Stimulated activated CD4-positive, alpha-beta T cell treated with anti-CD3 and anti-CD28 coated beads, Interleukin-12 subunit alpha, Interleukin-12 subunit beta, amount 100 ng/mL, for 24 hours (primary cell): ENCODE measurements at regions not wholly inside any gene's neighbourhood (a gene's known extent, or its start where the extent isn't known, plus 50 kb on each side); places are given as distances from the start of the nearest gene placed in this dataset.
"Not testable (repeated sequence)": the region's sequence is repeated elsewhere in the genome, so short reads cannot be mapped to it uniquely, and the experiment has no call there.

Experiments
- DNase-seq, 2 experiments: peaks; one replicate each; pipeline ENCODE4 v3.0.0-alpha.2; 2020; ENCODE audit warnings: low read depth in 2 of 2

DNA sequence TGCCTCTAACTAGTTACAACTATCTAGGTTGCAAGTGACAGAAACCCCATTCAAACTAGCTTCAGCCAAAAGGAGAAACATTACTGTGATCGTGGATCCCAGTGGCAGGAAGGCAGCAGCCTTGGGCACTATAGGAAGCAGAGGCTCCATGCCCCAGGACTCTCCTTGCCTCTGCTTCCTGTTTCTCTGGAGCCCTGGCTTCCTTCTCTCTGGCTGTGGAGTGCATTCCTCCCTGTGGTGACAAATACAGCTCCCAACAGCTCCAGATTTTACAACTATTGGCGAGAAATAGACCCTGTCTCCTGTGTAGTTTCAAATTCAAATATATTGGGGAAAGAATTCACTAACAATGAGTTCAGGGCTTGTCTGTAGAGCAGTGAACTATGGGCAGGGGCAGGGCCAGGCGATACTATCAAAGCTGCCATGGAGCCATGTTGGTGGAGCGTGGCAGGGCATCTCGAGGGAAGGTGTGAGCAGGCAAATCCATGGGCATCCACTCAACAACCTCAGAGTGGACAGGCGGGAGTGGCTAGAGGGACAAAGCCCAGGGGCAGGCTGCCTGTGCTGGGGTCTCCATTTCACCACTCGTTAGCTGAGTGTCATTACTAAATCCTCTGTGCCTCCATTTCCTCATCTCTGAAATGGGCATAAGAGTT, 189.5 kb downstream of the ERCC6L2 start:
- no peak for DNase-seq

DNA sequence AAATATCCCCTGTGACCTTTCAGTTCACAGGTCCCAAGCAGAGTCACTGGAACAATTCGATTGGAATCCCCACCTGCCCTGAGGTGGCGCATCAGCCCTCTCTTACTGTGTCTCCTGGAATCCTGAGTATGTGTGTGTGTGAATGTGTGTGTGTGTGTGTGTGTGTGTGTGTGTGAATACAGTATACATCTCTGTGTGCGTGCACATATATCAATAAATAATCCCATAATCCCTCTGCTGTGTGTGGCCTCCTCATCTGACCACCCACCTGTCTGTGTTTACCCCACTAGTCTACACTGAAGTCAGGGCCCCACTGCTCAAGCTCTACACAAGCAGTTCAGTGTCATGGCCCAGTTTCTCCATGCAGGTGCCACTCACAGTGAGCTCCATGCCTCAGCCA, 187.4 kb downstream of the ERCC6L2 start:
- no peak for DNase-seq

DNA sequence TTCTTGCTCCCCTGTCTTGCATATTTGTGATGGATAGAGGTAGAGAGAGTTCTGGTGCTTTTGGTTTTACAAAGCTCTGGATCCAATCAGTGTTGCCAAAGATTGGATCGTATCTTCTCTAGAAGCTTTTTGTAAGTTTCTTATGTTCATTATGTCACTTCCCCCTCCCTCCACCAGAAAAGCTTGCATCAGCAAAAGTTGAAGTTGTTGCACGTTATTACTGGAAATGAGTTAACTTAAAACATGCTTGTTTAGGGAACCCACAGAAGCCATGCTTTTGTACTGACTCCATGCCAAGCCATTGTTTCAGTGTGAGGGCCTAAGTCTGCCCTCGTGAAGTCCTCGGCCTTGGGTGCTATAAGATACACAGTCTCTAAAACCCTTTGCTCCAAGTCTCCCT, 186.5 kb downstream of the ERCC6L2 start:
- DNase-seq = no peak

DNA sequence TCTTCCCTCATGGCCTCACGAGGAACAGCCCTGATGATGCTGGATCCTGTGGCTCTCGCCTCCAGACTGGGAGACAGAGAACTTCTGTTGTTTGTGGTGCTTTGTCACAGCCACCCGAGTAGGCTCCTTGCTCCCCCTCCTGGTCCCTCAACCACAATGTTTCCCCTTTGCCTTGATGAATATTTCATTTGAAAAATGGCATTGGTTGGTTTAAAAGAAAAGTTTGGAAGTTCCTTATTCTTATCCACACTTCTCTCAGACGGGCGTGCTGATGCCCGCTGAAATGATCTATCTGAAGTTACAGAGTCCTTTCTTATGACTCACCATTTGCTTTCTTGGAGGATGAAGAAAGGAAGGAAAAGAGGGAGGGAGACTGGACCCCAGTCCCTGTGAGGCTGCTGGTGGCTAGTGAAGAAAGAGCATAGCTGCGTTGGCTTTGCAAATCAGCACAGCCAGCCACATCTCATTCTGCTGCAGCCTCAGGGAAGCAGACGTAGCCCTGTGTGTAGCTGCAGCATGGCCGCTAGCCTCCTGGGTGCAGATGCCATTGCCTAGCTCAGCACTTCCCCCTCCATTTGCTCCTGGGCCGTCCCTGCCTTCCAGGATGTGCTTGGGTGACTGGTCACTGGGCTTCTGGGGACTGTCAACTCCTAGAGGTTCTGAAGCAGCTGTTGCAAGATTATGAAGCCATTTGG, 185.9 kb downstream of the ERCC6L2 start:
- peak in 1 of 2 experiments; percentile 21 for DNase-seq

DNA sequence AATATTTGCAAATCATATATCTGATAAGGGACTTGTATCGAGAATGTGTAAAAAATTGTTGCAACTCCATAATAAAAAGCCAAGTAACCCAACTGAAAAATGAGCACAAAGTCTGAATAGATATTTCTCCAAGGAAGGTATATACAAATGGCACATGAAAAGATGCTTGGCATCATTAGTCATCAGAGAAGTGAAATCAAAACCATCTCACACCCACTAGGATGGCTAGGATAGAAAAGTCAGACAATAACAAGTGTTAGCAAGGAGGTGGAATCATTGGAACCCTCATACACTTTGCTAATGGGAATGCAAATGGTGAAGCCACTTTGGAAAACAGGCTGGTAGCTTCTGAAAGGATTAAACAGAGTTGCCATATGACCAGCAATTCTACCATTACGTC, 182.7 kb downstream of the ERCC6L2 start:
- no peak for DNase-seq

DNA sequence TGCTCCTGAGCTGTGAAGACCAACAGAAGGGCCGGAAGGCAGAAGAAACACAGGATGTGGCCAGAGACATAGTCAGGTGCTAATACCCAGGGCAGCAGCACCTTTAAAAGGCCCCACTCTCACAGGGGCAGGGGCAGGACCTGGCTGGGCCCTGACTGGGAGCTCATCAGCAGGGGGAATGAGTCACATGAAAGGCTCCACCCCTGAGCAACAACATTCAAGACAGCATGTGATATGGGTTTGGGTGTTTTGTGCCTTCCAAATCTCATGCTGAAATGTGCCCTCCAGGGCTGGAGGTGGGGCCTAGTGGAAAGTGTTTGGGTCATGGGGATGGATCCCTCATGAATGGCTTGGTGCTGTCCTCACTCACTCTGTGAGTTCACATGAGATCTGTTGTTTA, 181.7 kb downstream of the ERCC6L2 start:
- DNase-seq = no peak

DNA sequence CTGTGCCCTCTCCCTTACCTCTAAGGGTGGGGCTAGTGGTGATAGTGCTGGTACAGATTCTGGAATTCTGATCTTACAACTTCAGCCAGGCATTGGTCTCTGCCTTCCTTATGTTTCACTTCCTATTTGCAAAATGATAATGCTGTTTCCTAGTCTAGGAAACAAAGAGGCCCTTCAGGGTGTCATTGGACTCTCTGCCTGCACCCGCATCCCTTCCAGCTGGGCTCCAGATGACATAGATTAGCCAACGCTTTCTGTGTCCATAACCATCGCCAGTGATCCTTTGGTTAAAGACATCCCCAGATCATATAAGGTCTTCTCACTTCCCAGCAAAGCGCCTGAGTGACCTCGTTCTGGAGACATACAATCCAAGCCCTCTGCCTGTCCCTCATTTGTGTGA, 180.7 kb downstream of the ERCC6L2 start:
- no peak for DNase-seq

DNA sequence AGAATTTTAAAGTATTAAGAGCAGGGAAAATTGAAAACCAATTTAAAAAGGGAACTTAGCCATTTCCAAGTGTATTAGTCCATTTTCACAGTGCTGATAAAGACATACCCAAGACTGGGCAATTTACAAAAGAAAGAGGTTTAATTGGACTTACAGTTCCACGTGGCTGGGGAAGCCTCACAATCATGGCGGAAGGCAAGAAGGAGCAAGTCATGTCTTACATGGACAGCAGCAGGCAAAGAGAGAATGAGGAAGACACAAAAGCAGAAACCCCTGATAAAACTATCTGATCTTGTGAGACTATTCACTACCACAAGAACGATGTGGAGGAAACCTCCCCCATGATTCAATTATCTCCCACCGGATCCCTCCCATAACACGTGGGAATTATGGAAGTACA, 178.8 kb downstream of the ERCC6L2 start:
- not testable (repeated sequence) for DNase-seq

DNA sequence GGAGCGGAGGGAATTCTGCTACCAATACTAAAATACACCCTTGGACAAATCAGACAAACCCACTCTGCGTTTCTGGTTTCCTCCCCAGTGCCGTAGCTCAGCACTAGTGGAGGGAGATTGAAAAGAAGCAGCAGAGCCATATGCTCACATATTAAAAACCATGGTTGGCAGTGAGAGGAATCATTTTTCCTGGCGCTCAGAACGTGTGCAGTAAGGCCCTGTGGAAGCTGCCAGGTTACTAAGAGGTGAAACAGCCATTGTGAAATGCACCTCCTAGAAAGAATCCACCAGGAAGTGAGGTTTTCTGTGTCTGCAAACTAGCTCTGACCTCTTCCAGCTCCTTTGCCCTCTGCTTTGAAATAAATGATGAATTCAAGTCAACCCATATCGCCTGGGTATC, 177.2 kb downstream of the ERCC6L2 start:
- no peak for DNase-seq

DNA sequence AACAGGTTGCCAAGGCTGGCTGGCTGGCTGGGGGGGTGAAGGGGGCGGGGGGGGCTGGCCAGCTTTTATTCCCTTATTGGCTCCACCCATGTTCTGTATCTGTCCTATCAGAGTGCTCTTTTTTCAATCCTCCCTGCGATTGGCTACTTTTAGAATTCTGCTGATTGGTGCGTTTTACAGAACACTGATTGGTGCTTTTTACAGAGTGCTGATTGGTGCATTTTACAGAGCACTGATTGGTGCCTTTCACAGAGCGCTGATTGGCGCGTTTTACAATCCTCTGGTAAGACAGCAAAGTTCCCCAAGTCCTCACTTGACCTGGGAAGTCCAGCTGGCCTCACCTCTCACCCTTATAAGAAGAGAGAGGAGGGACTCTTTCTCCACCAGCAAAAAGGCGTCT, 175.9 kb downstream of the ERCC6L2 start:
- no peak for DNase-seq

DNA sequence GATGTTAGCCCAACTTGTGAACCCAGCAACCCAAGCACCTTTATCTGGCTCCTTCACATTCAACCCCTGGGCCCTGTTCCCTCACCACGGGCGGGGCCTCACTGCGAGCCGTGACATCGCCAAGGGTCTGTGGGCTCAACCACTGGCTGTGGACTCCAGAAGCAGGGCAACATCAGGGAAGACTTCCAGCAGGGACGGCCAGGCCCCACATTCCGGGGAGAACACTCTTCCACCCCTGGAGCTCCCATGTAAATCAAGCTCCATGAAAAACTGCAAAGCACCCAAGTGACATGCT, 175.3 kb downstream of the ERCC6L2 start:
- DNase-seq = no peak

DNA sequence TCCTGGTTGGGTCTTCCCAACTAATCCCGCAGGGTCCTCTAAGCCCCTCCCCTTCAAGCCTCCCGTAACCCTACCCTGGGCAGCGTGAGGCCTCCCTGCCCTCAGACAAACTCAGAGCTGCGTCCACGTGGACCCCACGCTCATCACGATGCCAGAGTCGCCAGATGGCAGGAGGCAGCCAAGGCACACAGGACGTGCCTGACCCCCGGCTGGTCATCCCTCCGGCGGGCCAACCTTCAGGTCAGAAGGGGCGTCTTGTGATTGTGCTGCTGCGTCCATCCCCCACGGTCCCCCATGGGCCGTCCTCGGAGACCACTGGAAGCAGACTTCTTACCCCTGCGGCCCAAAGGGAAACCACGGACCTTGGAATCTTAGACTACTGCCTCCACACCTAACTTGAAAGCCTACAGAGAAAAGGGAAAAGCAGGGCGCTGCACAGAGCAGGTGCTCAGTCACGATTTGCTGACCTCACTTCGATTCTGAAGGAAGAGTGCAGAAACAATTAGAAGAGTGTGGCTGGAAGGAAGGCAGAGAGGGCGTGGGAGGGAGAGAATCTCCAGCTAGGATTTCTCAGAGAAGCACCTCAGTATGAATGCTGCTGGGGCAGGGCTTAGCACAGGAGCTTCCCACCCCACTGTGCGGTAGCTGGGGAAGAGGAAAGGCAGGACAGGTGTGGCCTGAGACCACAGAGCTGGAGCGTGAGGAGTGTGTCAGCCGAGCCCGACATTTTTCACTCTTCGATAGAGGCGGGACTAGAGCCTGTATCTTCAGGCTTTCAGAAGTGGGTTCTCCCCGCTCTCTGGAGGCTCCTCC, 174.8 kb downstream of the ERCC6L2 start:
- DNase-seq = no peak

DNA sequence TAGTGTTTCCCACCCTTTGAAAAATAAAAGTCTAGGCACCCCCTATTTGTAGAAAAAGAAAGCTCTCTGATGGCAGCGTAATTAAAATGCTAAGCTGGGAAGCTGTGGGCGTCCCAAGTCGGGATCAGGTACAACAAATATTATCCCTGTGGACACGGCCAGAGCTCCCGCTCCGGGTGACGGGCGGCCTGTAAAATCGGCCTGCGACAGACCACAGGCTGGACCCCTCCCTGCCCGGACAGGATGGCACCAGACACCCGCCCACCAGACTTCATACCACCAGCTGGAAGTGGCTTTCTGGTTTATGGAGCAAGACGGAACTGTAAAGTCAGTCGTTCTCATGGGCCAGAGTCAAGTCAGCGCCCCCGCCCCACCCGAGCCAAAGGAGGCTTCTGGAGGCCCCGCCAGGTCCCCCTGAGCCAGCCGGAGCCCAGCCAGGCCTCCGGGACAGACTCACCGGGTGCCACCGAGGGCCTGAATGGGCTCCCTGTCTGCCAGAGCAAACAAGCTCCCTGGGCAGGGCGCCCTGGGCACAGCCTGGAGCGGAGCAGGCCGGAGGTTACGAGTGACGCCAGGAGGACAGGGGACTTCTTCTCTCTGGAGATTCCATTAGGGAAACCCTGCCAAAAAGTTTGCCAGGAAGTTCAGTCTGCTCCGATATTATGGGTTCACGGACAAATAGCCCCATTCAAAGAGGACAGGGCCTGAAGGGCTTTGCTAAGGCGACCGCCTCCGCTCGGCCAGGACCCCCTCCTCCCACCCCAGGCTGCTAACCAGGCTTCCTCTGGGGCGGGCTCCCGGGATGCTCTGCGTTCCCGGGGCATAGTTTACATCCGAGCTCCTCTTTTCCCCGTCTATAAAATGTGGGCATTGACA, 173.7 kb downstream of the ERCC6L2 start:
- no peak for DNase-seq

DNA sequence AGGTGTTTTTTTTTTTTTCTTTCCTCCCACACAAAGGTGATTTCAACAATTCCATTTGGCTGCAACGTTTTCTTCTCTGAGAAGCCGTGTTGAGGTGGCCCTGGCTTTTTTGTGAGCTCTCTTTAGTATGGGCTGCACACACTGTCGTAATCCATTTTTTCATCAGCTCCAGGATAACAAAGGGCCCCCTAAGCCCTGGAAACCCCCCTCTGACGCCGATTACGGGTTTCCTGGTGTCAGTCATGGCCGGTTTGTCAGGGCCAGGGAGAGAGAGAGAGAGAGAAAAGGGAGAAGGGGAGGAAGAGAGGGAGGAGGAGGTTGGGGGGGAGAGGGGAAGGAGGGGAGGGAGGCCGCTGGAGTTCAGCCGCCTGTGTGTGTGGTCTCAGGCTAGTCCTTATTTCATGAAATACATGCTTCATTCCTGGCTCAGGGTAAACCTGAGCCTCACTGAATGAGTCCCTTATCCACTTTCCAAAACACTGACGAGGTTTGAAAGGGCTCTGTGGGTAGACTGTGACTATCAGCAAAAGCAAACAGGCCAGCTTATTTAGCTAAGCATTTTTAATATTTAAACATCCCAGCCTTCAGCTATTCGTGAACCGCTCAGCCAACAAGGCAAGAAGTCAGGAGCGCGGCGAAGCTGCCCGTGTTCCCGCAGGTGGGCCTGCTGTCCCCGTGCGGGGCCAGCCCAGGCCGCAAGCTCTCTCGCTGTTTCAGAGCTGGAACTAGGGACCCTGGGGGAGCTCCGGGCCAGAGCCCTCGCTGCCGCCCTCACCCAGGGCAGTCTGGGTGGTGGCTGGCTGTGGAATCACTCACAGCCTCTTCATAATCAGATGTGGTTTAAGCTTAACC, 172.8 kb downstream of the ERCC6L2 start:
- no peak for DNase-seq

DNA sequence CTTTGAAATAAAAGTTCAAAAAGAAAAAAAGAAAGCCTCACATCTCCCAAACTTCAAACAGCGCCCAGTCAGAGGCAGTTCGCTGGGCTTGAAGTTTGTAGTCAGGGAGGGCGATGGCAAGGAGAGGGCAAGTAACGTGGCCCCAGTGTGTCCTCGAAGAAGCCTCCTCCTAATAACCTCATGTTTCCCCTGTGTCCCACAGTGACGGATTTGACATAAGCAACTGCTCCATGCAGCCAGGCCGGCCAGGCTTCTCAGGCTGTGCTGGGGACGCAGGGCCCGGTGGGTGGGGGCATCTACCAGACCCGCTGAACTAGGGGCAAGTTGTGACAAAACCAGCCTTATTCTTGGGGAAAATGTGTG, 172.2 kb downstream of the ERCC6L2 start:
- no peak for DNase-seq

DNA sequence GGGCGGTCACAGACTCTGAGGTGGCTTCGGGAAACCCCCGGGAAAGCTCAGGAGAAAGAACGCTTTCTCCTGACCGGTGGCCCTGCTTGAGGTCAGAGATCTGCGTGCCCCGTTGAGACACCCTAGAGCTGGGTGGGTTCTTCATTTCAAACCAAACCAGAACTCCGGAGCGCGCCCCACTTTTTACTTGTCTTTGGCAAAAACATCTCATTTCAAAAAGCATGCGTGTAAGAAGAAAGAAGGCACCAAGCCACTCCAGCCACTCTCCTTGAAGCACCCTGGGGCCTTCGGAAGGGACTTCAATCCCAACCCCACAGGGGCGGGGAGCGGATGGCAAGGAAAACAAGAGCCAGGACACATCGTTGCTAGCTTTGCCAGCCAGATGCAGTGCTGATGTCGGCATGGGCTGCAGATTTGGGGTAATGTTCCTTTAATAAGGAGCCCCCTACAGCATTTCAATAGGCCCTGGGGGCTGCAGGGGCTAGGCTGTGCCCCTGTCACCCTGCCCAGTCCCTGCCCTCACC, 171.7 kb downstream of the ERCC6L2 start:
- DNase-seq = no peak

DNA sequence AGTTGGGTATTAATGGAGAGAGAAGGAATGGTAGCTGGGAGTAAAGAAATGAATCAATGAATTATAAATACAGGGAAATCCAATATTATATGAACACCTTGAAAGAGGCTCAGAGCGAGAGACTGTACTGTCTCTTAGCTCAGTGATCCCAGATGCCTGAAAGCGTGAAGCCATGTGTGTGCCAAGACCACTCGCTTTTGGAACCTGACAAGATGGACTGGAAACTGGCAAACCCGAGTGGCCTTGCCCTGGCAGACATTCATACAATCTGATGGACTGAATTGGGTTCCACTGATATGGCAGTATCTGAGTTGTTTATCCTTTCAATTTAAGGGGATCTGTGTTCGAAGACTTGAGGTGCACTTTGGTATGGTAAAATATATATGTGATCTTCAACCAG, 170.3 kb downstream of the ERCC6L2 start:
- no peak for DNase-seq

DNA sequence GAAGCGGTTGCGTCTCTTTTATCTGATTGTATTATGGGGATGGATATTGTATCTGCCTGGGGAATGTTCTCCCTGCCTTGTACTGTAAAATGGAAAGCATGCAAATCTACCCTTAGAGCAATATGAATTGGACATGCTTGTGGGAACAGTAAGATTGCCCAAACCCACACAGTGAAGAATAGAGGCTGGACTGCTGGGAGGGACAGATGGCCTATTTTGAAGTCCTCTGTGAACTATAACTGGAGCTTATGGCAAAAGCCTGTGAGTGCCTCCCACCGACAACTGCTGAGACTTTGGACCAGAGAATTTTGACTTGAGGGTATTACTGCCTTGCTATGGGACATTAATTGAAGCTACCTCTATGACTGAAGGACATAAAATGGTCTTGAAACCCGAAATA, 168.9 kb downstream of the ERCC6L2 start:
- DNase-seq = no peak

DNA sequence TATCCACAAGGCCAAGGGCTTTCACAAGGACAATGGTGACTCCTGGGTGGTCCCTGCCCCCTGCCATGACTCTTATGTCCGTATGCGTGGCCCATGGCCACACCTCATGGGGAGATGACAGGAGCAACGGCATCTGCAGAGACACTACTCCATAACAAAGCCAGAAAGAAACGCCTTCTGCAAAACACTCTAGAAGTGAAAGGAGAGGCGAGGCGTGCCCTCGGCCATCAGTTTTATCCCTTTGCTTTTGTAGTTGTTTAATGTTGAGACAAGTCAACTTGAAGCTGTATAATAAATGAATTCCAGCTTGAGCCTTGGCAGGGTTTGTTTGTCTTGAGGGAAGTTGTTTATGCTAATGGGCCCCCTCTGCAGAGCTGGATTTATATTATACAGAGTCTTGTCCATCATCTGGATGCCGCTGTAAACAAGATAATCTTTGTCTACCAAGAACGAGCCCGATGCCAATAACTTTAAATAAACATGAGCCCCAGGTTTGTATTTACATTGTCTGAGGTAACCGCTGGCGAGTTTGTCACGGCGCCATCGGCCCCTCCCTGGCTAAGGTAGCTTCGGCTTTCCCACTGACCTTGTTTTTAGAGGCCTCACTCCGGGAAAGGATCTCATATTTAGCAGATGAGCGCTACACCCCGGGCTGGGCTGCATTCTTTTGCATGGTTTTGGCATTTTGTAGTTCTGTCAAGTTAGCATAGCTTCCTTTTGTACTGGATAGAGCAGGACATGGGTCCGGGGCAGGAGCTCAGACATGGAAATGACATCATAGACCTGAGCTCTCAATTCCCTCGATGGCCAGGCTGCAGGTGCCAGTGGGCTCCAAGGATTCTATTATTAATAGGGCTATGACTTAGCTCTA, 165.3 kb downstream of the ERCC6L2 start:
- DNase-seq = no peak

DNA sequence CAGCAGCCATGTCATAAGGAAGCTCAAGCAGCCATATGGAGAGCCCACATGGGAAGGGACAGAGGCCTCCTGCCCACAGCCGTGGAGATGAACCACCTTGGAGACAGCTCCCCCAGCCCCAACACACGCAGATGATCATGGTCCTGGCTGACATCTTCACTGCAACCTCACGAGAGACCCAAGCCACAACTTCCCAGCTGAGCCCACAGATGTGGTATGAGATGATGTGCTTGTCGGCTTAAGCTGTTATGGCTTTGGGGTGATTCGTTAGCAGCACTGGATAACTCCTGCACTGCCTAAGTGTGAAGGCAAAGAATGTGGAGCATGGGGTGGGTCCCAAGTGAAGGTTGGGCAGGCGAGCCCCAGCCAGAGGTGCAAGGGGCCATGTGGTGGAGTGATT, 163.4 kb downstream of the ERCC6L2 start:
- no peak for DNase-seq
